ENCODE measurements at regions not wholly inside any gene's neighbourhood (a gene's known extent, or its start where the extent isn't known, plus 50 kb on each side); places are given as distances from the start of the nearest gene placed in this dataset.
A peak's percentile ranks its signal among the peaks of the same experiment; 100 is the strongest.

- no peaks in the 10 kb centered on the region for H3K9me3 ChIP-seq (ENCODE audit: low read depth)
- H3K27me3 ChIP-seq, result no peaks in the 10 kb centered on the region
- no peak for DNase-seq (ENCODE audit: low spot score)
- no peaks in the 10 kb centered on the region for H3K36me3 ChIP-seq (replicated peaks; ENCODE audit: insufficient read depth, low read depth)
- 69% methylated on average over 2 of the region's 2 CpGs for WGBS (ENCODE audit: low lambda C conversion rate, missing lambda C conversion rate)
- no peak overlapping the region for H3K27ac ChIP-seq
- TF ChIP-seq EZH2 (IDR thresholded peaks at IDR 0.05; ENCODE audit: borderline replicate concordance) (no peak), EZH2phosphoT487 (IDR thresholded peaks at IDR 0.05; ENCODE audit: low read depth, severe bottlenecking, unreplicated experiment) (no peak), CTCF (IDR thresholded peaks at IDR 0.05; ENCODE audit: poor library complexity) (no peak)
- H3K4me2 ChIP-seq, result no peak overlapping the region
- H2AFZ ChIP-seq, result no peak overlapping the region
- no peaks in the 10 kb centered on the region for H3K79me2 ChIP-seq
- H3K4me3 ChIP-seq, result no peak overlapping the region
- no peaks in the 10 kb centered on the region for H4K20me1 ChIP-seq (ENCODE audit: insufficient read depth, poor library complexity, severe bottlenecking)
- peaks cover 18% of the 10 kb centered on the region for H3K4me1 ChIP-seq (ENCODE audit: insufficient read depth)
- H3K9me2 ChIP-seq (replicated peaks; ENCODE audit: insufficient read depth), result no peaks in the 10 kb centered on the region
These were observed 80.1 kb upstream of the ITGA1 start for GRCh38 chr5:52707616-52708015.

GRCh38 chr5:52708463-52708862 is 79.3 kb upstream of the ITGA1 start:
- no peaks in the 10 kb centered on the region for H4K20me1 ChIP-seq (ENCODE audit: insufficient read depth, poor library complexity, severe bottlenecking)
- no peak for TF ChIP-seq EZH2 (IDR thresholded peaks at IDR 0.05; ENCODE audit: borderline replicate concordance)
- no peak for DNase-seq (ENCODE audit: low spot score)
- H3K27me3 ChIP-seq, result no peaks in the 10 kb centered on the region
- H3K36me3 ChIP-seq (replicated peaks; ENCODE audit: insufficient read depth, low read depth), result no peaks in the 10 kb centered on the region
- H3K4me1 ChIP-seq (ENCODE audit: insufficient read depth), result peaks cover 18% of the 10 kb centered on the region
- H3K4me2 ChIP-seq, result no peak overlapping the region
- no peak overlapping the region for H3K27ac ChIP-seq
- no peak overlapping the region for H2AFZ ChIP-seq
- no peak overlapping the region for H3K4me3 ChIP-seq
- no peaks in the 10 kb centered on the region for H3K9me2 ChIP-seq (replicated peaks; ENCODE audit: insufficient read depth)
- no peaks in the 10 kb centered on the region for H3K9me3 ChIP-seq (ENCODE audit: low read depth)
- no peaks in the 10 kb centered on the region for H3K79me2 ChIP-seq
- WGBS (ENCODE audit: low lambda C conversion rate, missing lambda C conversion rate), result 46% methylated on average over 1 of the region's 1 CpG

- Histone ChIP-seq H2AFZ (no peak overlapping the region), H3K4me1 (ENCODE audit: insufficient read depth) (peaks cover 18% of the 10 kb centered on the region), H3K27ac (peak overlapping the region; percentile 44), H3K4me3 (no peak overlapping the region), H3K9me2 (replicated peaks; ENCODE audit: insufficient read depth) (no peaks in the 10 kb centered on the region), H3K9me3 (ENCODE audit: low read depth) (no peaks in the 10 kb centered on the region), H3K36me3 (replicated peaks; ENCODE audit: insufficient read depth, low read depth) (no peaks in the 10 kb centered on the region), H3K4me2 (no peak overlapping the region), H3K27me3 (no peaks in the 10 kb centered on the region), H4K20me1 (ENCODE audit: insufficient read depth, poor library complexity, severe bottlenecking) (no peaks in the 10 kb centered on the region), H3K79me2 (no peaks in the 10 kb centered on the region)
- no peak for DNase-seq (ENCODE audit: low spot score)
- TF ChIP-seq CTCF (IDR thresholded peaks at IDR 0.05; ENCODE audit: poor library complexity) (no peak), EZH2phosphoT487 (IDR thresholded peaks at IDR 0.05; ENCODE audit: low read depth, severe bottlenecking, unreplicated experiment) (no peak), EZH2 (IDR thresholded peaks at IDR 0.05; ENCODE audit: borderline replicate concordance) (no peak)
- WGBS (ENCODE audit: low lambda C conversion rate, missing lambda C conversion rate), result 55% methylated on average over 6 of the region's 6 CpGs
These were observed 78.4 kb upstream of the ITGA1 start for GRCh38 chr5:52709167-52709925.

GRCh38 chr5:52710310-52710971 is 77.3 kb upstream of the ITGA1 start:
- 60% methylated on average over 2 of the region's 2 CpGs for WGBS (ENCODE audit: low lambda C conversion rate, missing lambda C conversion rate)
- Histone ChIP-seq H3K27me3 (no peaks in the 10 kb centered on the region), H3K9me3 (ENCODE audit: low read depth) (no peaks in the 10 kb centered on the region), H3K27ac (peak overlapping the region; percentile 52), H4K20me1 (ENCODE audit: insufficient read depth, poor library complexity, severe bottlenecking) (no peaks in the 10 kb centered on the region), H2AFZ (no peak overlapping the region), H3K9me2 (replicated peaks; ENCODE audit: insufficient read depth) (no peaks in the 10 kb centered on the region), H3K4me3 (no peak overlapping the region), H3K36me3 (replicated peaks; ENCODE audit: insufficient read depth, low read depth) (no peaks in the 10 kb centered on the region), H3K79me2 (no peaks in the 10 kb centered on the region), H3K4me2 (no peak overlapping the region), H3K4me1 (ENCODE audit: insufficient read depth) (peaks cover 18% of the 10 kb centered on the region)
- DNase-seq (ENCODE audit: low spot score), result no peak
- TF ChIP-seq EZH2phosphoT487 (IDR thresholded peaks at IDR 0.05; ENCODE audit: low read depth, severe bottlenecking, unreplicated experiment) (no peak), CTCF (IDR thresholded peaks at IDR 0.05; ENCODE audit: poor library complexity) (no peak), EZH2 (IDR thresholded peaks at IDR 0.05; ENCODE audit: borderline replicate concordance) (no peak)

All from hepatocyte (in vitro differentiated cells).